Adrenal gland (tissue), 9 donors: ENCODE measurements at regions not wholly inside any gene's neighbourhood (a gene's known extent, or its start where the extent isn't known, plus 50 kb on each side); places are given as distances from the start of the nearest gene placed in this dataset.

Experiments used
- DNase-seq, 7 donors: peaks; one replicate each; pipeline ENCODE4 v3.0.0-alpha.2; 2019 to 2020
- H3K27ac ChIP-seq, 5 donors: fragments of 200-600 bp; sonication (generic) in 4 of 5; 1 replicate in 3 of 5; 2 replicates in 2 of 5; pipeline versions ENCODE4 v1.5.1 to v1.8.0; 2016 to 2020; ENCODE audit warnings: mild to moderate bottlenecking in 1 of 5
- H3K27me3 ChIP-seq: fragments of 200-600 bp; 2 replicates; pipeline ENCODE4 v1.8.0; 2021
- H3K36me3 ChIP-seq, 2 donors: fragments of 200-600 bp; replicated peaks in 1 of 2; 1 replicate in 1 of 2; 2 replicates in 1 of 2; pipeline versions ENCODE4 v1.5.1 to v1.8.0; 2018 to 2022
- H3K4me1 ChIP-seq, 2 donors: fragments of 200-600 bp; replicated peaks in 1 of 2; 1 replicate in 1 of 2; 2 replicates in 1 of 2; pipeline versions ENCODE4 v1.5.1 to v1.8.0; 2018 to 2021
- H3K4me3 ChIP-seq, 4 donors: fragments of 200-600 bp; sonication (generic) in 3 of 4; one replicate each; pipeline ENCODE4 v1.5.1; 2016 to 2018
- H3K9me3 ChIP-seq, 3 donors: fragments of 200-600 bp; sonication (generic) in 1 of 3; replicated peaks in 1 of 3; 1 replicate in 2 of 3; 2 replicates in 1 of 3; pipeline versions ENCODE4 v1.5.1 to v1.8.0; 2016 to 2021
- POLR2A ChIP-seq, 2 donors: fragments of 450-650 bp; IDR thresholded peaks; one replicate each; pipeline ENCODE4 v1.6.1; 2017; ENCODE audit warnings: antibody characterized with exemption in 2 of 2, mild to moderate bottlenecking in 2 of 2, moderate library complexity in 1 of 2
- WGBS, 4 donors: extraction: QIAGEN DNeasy Blood & Tissue Kit in 2 of 4; methylation state at CpG; one replicate each; pipeline versions ENCODE4 v1.1.5 to v1.1.7; 2013 to 2017; 5-methylcytosine and 5-hydroxymethylcytosine counted together
- intact Hi-C, 2 donors: fragments of 100-400 bp; cut with DNase I; formaldehyde crosslinking; loops; one replicate each; pipeline versions ENCODE4 v1.14.1 to v1.15.0; 2022 to 2023
- TF ChIP-seq, protein P1 (sequence below), 6 experiments: fragments of 450-650 bp in 4 of 6; fragments of 200-600 bp in 2 of 6; sonication (generic) in 1 of 6; IDR thresholded peaks; 1 replicate in 5 of 6; 2 replicates in 1 of 6; pipeline versions ENCODE4 v1.5.1 to v1.8.0; 2016 to 2021; ENCODE audit warnings: antibody characterized with exemption in 6 of 6, mild to moderate bottlenecking in 2 of 6, moderate library complexity in 1 of 6
- donor health status: healthy with polysubstance abuse.
- donor health status: Bipolar disorder and iron deficiency.
- donor health status: DM: yes; HTN: yes; CAD: no.
- donor health status: DM: no; HTN: no; CAD: no.
- donor health status: DM: no; HTN: no; CAD: no.

DNA sequence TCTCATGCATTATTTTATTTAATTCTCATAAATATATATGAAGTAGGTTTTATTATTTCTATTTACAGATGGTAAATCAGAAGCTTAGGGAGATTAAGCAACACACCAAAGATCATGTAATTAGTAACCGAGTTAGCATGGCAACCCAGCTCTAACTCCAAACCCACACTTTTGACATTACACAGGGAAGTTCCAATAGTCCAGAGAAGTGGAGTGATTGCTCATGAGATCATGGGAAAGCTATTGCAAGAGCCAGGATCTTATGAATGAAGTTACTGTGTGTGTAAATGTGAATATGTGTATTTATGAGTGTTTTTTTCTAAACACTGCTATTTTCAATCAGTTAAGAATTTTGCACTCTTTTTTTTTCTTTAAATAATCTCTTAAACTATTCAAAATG is 225.8 kb upstream of the KIRREL3 start:
- Histone ChIP-seq H3K36me3 (no peaks in the 10 kb centered on the region), H3K4me1 (no peaks in the 10 kb centered on the region), H3K9me3 (no peaks in the 10 kb centered on the region), H3K27ac (no peak overlapping the region), H3K4me3 (no peak overlapping the region), H3K27me3 (no peaks in the 10 kb centered on the region)
- DNase-seq = no peak
- intact Hi-C loops = no loop called here
- no peak for TF ChIP-seq POLR2A (IDR thresholded peaks at IDR 0.05)
- TF ChIP-seq, protein P1, sequence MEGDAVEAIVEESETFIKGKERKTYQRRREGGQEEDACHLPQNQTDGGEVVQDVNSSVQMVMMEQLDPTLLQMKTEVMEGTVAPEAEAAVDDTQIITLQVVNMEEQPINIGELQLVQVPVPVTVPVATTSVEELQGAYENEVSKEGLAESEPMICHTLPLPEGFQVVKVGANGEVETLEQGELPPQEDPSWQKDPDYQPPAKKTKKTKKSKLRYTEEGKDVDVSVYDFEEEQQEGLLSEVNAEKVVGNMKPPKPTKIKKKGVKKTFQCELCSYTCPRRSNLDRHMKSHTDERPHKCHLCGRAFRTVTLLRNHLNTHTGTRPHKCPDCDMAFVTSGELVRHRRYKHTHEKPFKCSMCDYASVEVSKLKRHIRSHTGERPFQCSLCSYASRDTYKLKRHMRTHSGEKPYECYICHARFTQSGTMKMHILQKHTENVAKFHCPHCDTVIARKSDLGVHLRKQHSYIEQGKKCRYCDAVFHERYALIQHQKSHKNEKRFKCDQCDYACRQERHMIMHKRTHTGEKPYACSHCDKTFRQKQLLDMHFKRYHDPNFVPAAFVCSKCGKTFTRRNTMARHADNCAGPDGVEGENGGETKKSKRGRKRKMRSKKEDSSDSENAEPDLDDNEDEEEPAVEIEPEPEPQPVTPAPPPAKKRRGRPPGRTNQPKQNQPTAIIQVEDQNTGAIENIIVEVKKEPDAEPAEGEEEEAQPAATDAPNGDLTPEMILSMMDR (IDR thresholded peaks at IDR 0.05) = no peak
- WGBS, 4 donors = 68 to 91% (median 80%) methylated on average over 1 of the region's 1 CpG

- no peak overlapping the region for H3K27ac ChIP-seq
These were observed 225.0 kb upstream of the KIRREL3 start for GRCh38 chr11:127225619-127226018.

DNA sequence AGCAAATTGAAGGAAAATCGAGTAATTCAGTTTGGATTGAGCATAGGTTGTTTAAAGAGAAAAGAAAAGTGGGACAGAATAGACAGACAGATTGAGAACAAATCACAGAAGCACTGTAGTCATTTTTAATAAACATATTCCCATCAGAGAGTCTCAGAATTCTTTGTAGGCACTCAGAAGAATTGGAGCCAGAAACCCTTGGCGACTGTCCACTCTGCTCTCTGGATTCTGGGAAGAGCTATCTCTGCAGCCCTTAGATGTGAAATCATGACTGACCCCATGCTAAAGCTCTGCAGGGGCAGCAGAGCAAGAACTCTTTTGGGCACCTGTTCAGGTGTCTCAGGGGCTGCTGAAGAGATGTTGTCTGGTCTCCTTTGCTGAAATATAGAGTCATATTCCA is 223.7 kb upstream of the KIRREL3 start:
- intact Hi-C loops = no loop called here
- DNase-seq = no peak
- no peak overlapping the region for H3K4me3 ChIP-seq
- H3K27ac ChIP-seq = no peak overlapping the region
- H3K9me3 ChIP-seq = no peaks in the 10 kb centered on the region
- H3K4me1 ChIP-seq = no peaks in the 10 kb centered on the region
- WGBS, 4 donors = 53 to 70% (median 62%) methylated on average over 2 of the region's 2 CpGs
- TF ChIP-seq, protein P1 (IDR thresholded peaks at IDR 0.05) = no peak
- TF ChIP-seq POLR2A (IDR thresholded peaks at IDR 0.05) = no peak
- no peaks in the 10 kb centered on the region for H3K36me3 ChIP-seq
- H3K27me3 ChIP-seq = no peaks in the 10 kb centered on the region

More at GRCh38 chr11:127225619-127226018, 225.0 kb upstream of the KIRREL3 start:
- no peaks in the 10 kb centered on the region for H3K36me3 ChIP-seq
- no peak overlapping the region for H3K4me3 ChIP-seq
- no peak for DNase-seq
- no peaks in the 10 kb centered on the region for H3K4me1 ChIP-seq
- H3K27me3 ChIP-seq = no peaks in the 10 kb centered on the region
- no peak for TF ChIP-seq POLR2A (IDR thresholded peaks at IDR 0.05)
- TF ChIP-seq, protein P1 (IDR thresholded peaks at IDR 0.05) = no peak
- WGBS, 4 donors = 71 to 81% (median 77%) methylated on average over 1 of the region's 1 CpG
- intact Hi-C loops = no loop called here
- H3K9me3 ChIP-seq = no peaks in the 10 kb centered on the region

GRCh38 chr11:127223633-127224032 is 223.1 kb upstream of the KIRREL3 start:
- Histone ChIP-seq H3K4me3 (no peak overlapping the region), H3K27me3 (no peaks in the 10 kb centered on the region), H3K9me3 (no peaks in the 10 kb centered on the region), H3K36me3 (no peaks in the 10 kb centered on the region), H3K4me1 (no peaks in the 10 kb centered on the region), H3K27ac (no peak overlapping the region)
- DNase-seq = no peak
- intact Hi-C loops = no loop called here
- whole genome bisulfite sequencing, 4 donors = 82 to 87% (median 85%) methylated on average over 5 of the region's 5 CpGs
- no peak for TF ChIP-seq POLR2A (IDR thresholded peaks at IDR 0.05)
- TF ChIP-seq, protein P1 (IDR thresholded peaks at IDR 0.05) = no peak
